K562 (cell line): ENCODE measurements at regions not wholly inside any gene's neighbourhood (a gene's known extent, or its start where the extent isn't known, plus 50 kb on each side); places are given as distances from the start of the nearest gene placed in this dataset.

Experiments used
- ATAC-seq: fragments of 200-7000 bp; cut with Tn5 transposase; 3 replicates; pipeline ENCODE4 v1.9.1; 2020; ENCODE audit warnings: moderate library complexity
- BruUV-seq: library from RNA; stranded (reverse); fragments of 400-500 nt; replicated peaks from 2 replicates; lab custom pipeline; 2021; lab: Mats Ljungman, UMichigan
- CTCF ChIA-PET: fragments of 300-600 bp; formaldehyde crosslinking; extraction: SDS; loops from one replicate; lab custom pipeline; 2021; ENCODE audit warnings: low intra/inter-chr PET ratio; lab: Yijun Ruan, JAX
- POLR2A ChIA-PET: fragments of 300-600, 350-650 bp; sonication (Branson Sonifier 250); formaldehyde crosslinking; extraction: SDS; loops from one replicate; lab custom pipeline; 2021; ENCODE audit warnings: antibody characterized with exemption, inconsistent platforms; lab: Yijun Ruan, JAX
- DNase-seq, 4 experiments: peaks; one replicate each; pipeline versions ENCODE4 v3.0.0 to v3.0.0-alpha.2; 2011 to 2018; ENCODE audit warnings: low spot score in 3 of 4, mixed read lengths in 3 of 4; ENCODE audit errors: extremely low read depth in 1 of 4
- FAIRE-seq: peaks from 2 replicates; lab custom pipeline; 2011; peaks lifted over from hg19 to GRCh38; lab: Jason Lieb, UNC
- H2AFZ ChIP-seq: 2 replicates; pipeline ENCODE4 v1.6.0; 2011; ENCODE audit warnings: low read depth, low read length, control low read depth, inconsistent platforms
- H3K27ac ChIP-seq: fragments of 200-600 bp; 3 replicates; pipeline ENCODE4 v1.8.0; 2011; ENCODE audit warnings: low read depth, mild to moderate bottlenecking, control low read depth, inconsistent platforms, low read length, moderate library complexity, mixed read lengths; ENCODE audit errors: extremely low read depth
- H3K27me3 ChIP-seq, 2 experiments: fragments of 300-600 bp in 1 of 2; 2 replicates in 1 of 2; 3 replicates in 1 of 2; pipeline versions ENCODE4 v1.6.0 to v1.8.0; 2011; ENCODE audit warnings: inconsistent platforms in 2 of 2, low read length in 2 of 2, mild to moderate bottlenecking in 1 of 2, mixed read lengths in 1 of 2, moderate library complexity in 1 of 2; ENCODE audit not compliant: control insufficient read depth in 2 of 2, insufficient read depth in 2 of 2
- H3K36me3 ChIP-seq: fragments of 300-600 bp; 3 replicates; pipeline ENCODE4 v1.8.0; 2011; ENCODE audit warnings: mild to moderate bottlenecking, low read length, inconsistent platforms; ENCODE audit not compliant: control insufficient read depth, insufficient read depth
- H3K4me1 ChIP-seq, 2 experiments: fragments of 200-600 bp in 1 of 2; replicated peaks in 1 of 2; 2 replicates in 1 of 2; 3 replicates in 1 of 2; pipeline versions ENCODE4 v1.5.1 to v1.8.0; 2011; ENCODE audit warnings: inconsistent platforms in 2 of 2, low read length in 2 of 2, mild to moderate bottlenecking in 1 of 2, mixed read lengths in 1 of 2, moderate library complexity in 1 of 2; ENCODE audit not compliant: control insufficient read depth in 2 of 2, insufficient read depth in 2 of 2
- H3K4me2 ChIP-seq: 2 replicates; pipeline ENCODE4 v1.6.1; 2011; ENCODE audit warnings: low read length, control low read depth, inconsistent platforms, mixed read lengths; ENCODE audit not compliant: insufficient read depth
- H3K4me3 ChIP-seq: fragments of 200-600 bp; sonication (generic), shearing (Covaris generic); 2 replicates; pipeline ENCODE4 v1.5.1; 2016; ENCODE audit warnings: control low read depth, inconsistent platforms
- H3K79me2 ChIP-seq: fragments of 200-600 bp; 3 replicates; pipeline ENCODE4 v1.8.0; 2011; ENCODE audit warnings: low read length, inconsistent platforms; ENCODE audit not compliant: control insufficient read depth, insufficient read depth
- H3K9ac ChIP-seq, 2 experiments: 2 replicates each; pipeline versions ENCODE4 v1.6.0 to v1.6.1; 2011; ENCODE audit warnings: low read depth in 2 of 2, low read length in 2 of 2, control low read depth in 1 of 2, inconsistent platforms in 1 of 2, mild to moderate bottlenecking in 1 of 2, mixed read lengths in 1 of 2; ENCODE audit not compliant: insufficient read depth in 1 of 2
- H3K9me1 ChIP-seq: one replicate; pipeline ENCODE4 v1.6.0; 2011; ENCODE audit warnings: inconsistent platforms, mild to moderate bottlenecking, low read length, moderate library complexity; ENCODE audit not compliant: control insufficient read depth, insufficient read depth
- H3K9me3 ChIP-seq: replicated peaks from 2 replicates; pipeline ENCODE4 v1.5.1; 2011; ENCODE audit warnings: low read depth, low read length, inconsistent platforms; ENCODE audit not compliant: control insufficient read depth, insufficient read depth
- H4K20me1 ChIP-seq: replicated peaks from 2 replicates; pipeline ENCODE4 v1.6.1; 2011; ENCODE audit warnings: low read length, inconsistent platforms, mixed read lengths; ENCODE audit not compliant: control insufficient read depth, insufficient read depth
- BRD4 ChIP-seq: fragments of 200-600 bp; sonication (generic); IDR thresholded peaks from 2 replicates; pipeline ENCODE4 v1.6.1; 2017; ENCODE audit warnings: inconsistent platforms
- FOXP1 ChIP-seq: sonication (generic); formaldehyde crosslinking; IDR thresholded peaks from 2 replicates; pipeline ENCODE4 v1.8.0; 2022; ENCODE audit warnings: mild to moderate bottlenecking, missing genetic modification reagents
- GABPB1 ChIP-seq: sonication (generic); formaldehyde crosslinking; IDR thresholded peaks from 2 replicates; pipeline ENCODE4 v1.8.0; 2022; ENCODE audit warnings: mild to moderate bottlenecking, missing genetic modification reagents
- GATAD2B ChIP-seq: fragments of 450-650 bp; IDR thresholded peaks from 2 replicates; pipeline ENCODE4 v1.6.1; 2017; ENCODE audit warnings: mild to moderate bottlenecking, borderline replicate concordance
- JUN ChIP-seq, 2 experiments: sonication (generic) in 1 of 2; formaldehyde crosslinking in 1 of 2; IDR thresholded peaks; 2 replicates each; pipeline versions ENCODE4 v1.6.1 to v1.8.0; 2012 to 2022; ENCODE audit warnings: borderline replicate concordance in 2 of 2, mild to moderate bottlenecking in 2 of 2, improper control_type of control experiment in 1 of 2, low read depth in 1 of 2, low read length in 1 of 2, missing genetic modification reagents in 1 of 2
- MBD2 ChIP-seq: sonication (generic); IDR thresholded peaks from 2 replicates; pipeline ENCODE4 v1.6.1; 2016; ENCODE audit warnings: low read depth, borderline replicate concordance
- MCM3 ChIP-seq: fragments of 450-650 bp; IDR thresholded peaks from 2 replicates; pipeline ENCODE4 v1.6.1; 2016
- NFIC ChIP-seq: fragments of 450-650 bp; IDR thresholded peaks from 2 replicates; pipeline ENCODE4 v1.6.1; 2017; ENCODE audit warnings: mild to moderate bottlenecking, inconsistent platforms
- SRSF1 ChIP-seq: fragments of 200-400 bp; formaldehyde crosslinking; IDR thresholded peaks from 2 replicates; pipeline ENCODE4 v1.6.1; 2017; ENCODE audit warnings: mild to moderate bottlenecking, low read depth, low read length, moderate library complexity
- SRSF9 ChIP-seq: fragments of 200-400 bp; formaldehyde crosslinking; IDR thresholded peaks from 2 replicates; pipeline ENCODE4 v1.6.1; 2017; ENCODE audit warnings: low read depth, low read length, borderline replicate concordance
- STAG1 ChIP-seq: sonication (generic); formaldehyde crosslinking; IDR thresholded peaks from 2 replicates; pipeline ENCODE4 v1.5.0; 2020; ENCODE audit warnings: missing genetic modification reagents, borderline replicate concordance
- YBX1 ChIP-seq: fragments of 450-650 bp; IDR thresholded peaks from 2 replicates; pipeline ENCODE4 v1.7.1; 2016; ENCODE audit warnings: mild to moderate bottlenecking
- ZNF146 ChIP-seq: IDR thresholded peaks from one replicate; pipeline ENCODE4 v1.6.1; 2018; ENCODE audit warnings: missing compliant biosample characterization; ENCODE audit not compliant: unreplicated experiment
- ZNF316 ChIP-seq: fragments of 450-650 bp; IDR thresholded peaks from 2 replicates; pipeline ENCODE4 v1.6.1; 2016
- WGBS: fragments of 100-300 bp; shearing (Covaris generic); methylation state at CpG from one replicate; pipeline ENCODE4 v1.1.6; 2016; ENCODE audit warnings: low coverage, mixed read lengths; ENCODE audit not compliant: insufficient coverage; ENCODE audit errors: missing lambda C conversion rate; 5-methylcytosine and 5-hydroxymethylcytosine counted together
- in situ Hi-C: fragments of 300-500 bp; cut with MboI; formaldehyde crosslinking; loops from 4 replicates; pipeline ENCODE4 v1.15.0; 2018; ENCODE audit warnings: inconsistent platforms, mixed read lengths
- intact Hi-C: fragments of 100-400 bp; cut with micrococcal nuclease; formaldehyde crosslinking; loops from 2 replicates; pipeline ENCODE4 v1.14.2; 2022
- TF ChIP-seq, protein P1 (sequence below), 2 experiments: IDR thresholded peaks; 2 replicates each; pipeline ENCODE4 v1.6.1; 2011; ENCODE audit warnings: borderline replicate concordance in 1 of 2, control low read depth in 1 of 2, low read depth in 1 of 2, low read length in 1 of 2, mild to moderate bottlenecking in 1 of 2, mixed read lengths in 1 of 2, moderate library complexity in 1 of 2; ENCODE audit not compliant: insufficient read depth in 1 of 2, insufficient read length in 1 of 2, poor library complexity in 1 of 2, severe bottlenecking in 1 of 2; ENCODE audit errors: extremely low read depth in 1 of 2
- TF ChIP-seq, protein P2 (sequence below): sonication (generic); formaldehyde crosslinking; IDR thresholded peaks from 2 replicates; pipeline ENCODE4 v1.8.0; 2022; ENCODE audit warnings: mild to moderate bottlenecking, missing genetic modification reagents

DNA sequence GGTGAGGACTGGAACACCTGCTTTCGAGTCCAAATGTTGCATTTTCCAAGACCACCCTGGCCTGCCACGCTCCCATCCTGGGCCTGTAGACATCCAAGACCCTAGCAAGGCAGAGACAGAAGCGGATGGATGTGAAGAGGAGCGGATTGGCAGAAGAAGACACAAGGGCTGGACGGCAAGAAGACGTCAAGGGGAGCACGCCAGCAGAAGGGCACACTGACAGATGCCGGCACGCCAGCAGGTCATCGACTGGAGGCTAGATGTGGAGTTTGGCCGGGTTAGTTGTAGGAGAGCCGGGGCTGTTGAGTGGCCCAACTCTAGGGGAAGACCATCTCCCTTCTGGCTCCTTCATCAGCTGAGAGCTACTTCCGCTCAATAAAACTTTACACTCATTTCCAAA, 251.6 kb downstream of the ZWINT start:
- ATAC-seq = no peak
- no peaks in the 10 kb centered on the region for H3K36me3 ChIP-seq
- no peak overlapping the region for H3K27ac ChIP-seq
- under 1% methylated on average over 13 of the region's 13 CpGs for WGBS
- intact Hi-C loops (no loop called here), in situ Hi-C loops (no loop called here)
- H4K20me1 ChIP-seq = no peaks in the 10 kb centered on the region
- TF ChIP-seq NFIC (no peak), SRSF9 (no peak)
- TF ChIP-seq, protein P1, sequence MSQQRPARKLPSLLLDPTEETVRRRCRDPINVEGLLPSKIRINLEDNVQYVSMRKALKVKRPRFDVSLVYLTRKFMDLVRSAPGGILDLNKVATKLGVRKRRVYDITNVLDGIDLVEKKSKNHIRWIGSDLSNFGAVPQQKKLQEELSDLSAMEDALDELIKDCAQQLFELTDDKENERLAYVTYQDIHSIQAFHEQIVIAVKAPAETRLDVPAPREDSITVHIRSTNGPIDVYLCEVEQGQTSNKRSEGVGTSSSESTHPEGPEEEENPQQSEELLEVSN (IDR thresholded peaks at IDR 0.05; ENCODE audit: borderline replicate concordance in 1 of 2, extremely low read depth in 1 of 2, insufficient read depth in 1 of 2, insufficient read length in 1 of 2, low read depth in 1 of 2, low read length in 1 of 2, poor library complexity in 1 of 2, severe bottlenecking in 1 of 2) = no peak
- H3K4me3 ChIP-seq = no peak overlapping the region
- ChIA-PET POLR2A (no interaction called here), CTCF (no interaction called here)
- no peak overlapping the region for H2AFZ ChIP-seq
- H3K9me1 ChIP-seq = no peaks in the 10 kb centered on the region
- no peak overlapping the region for H3K4me2 ChIP-seq
- no peak overlapping the region for H3K9ac ChIP-seq
- peaks cover 2% of the 10 kb centered on the region; the same call in 1 of the 2 replicates for H3K9me3 ChIP-seq
- no peak for FAIRE-seq
- no peaks in the 10 kb centered on the region for H3K4me1 ChIP-seq
- no TSS peak for BruUV-seq
- no peaks in the 10 kb centered on the region for H3K27me3 ChIP-seq
- H3K79me2 ChIP-seq = no peaks in the 10 kb centered on the region
- DNase-seq = no peak

DNA sequence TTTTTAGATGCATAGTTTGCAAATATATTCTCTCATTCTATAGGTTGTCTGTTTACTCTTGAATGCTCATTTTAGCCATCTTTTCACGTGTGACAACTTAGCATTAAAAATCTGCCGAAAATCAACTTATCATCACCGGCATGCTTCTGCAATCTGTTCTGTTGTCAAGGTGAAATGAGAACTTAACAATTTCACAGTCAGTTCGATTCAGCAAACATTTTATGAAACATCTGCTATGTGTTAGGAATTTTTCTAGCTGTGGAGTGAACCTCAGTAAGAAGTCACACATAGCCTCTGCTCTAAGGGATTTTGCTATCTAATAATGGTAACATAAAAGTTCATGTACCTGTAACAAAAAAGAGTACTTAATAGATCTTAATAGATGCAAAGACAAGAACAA, 256.1 kb downstream of the ZWINT start:
- CTCF ChIA-PET = no interaction called here
- WGBS = 0% methylated on average over 4 of the region's 4 CpGs
- H4K20me1 ChIP-seq = no peaks in the 10 kb centered on the region
- no peaks in the 10 kb centered on the region for H3K27me3 ChIP-seq
- DNase-seq (no peak), ATAC-seq (no peak), FAIRE-seq (no peak)
- intact Hi-C loops = no loop called here
- H3K4me2 ChIP-seq = no peak overlapping the region
- H2AFZ ChIP-seq = no peak overlapping the region
- no peaks in the 10 kb centered on the region for H3K79me2 ChIP-seq
- no peaks in the 10 kb centered on the region for H3K4me1 ChIP-seq
- no peak overlapping the region for H3K4me3 ChIP-seq
- POLR2A ChIA-PET = no interaction called here
- no TSS peak for BruUV-seq
- peaks cover 2% of the 10 kb centered on the region; the same call in 1 of the 2 replicates for H3K9me3 ChIP-seq
- no peaks in the 10 kb centered on the region for H3K9me1 ChIP-seq
- in situ Hi-C loops = no loop called here
- no peaks in the 10 kb centered on the region for H3K36me3 ChIP-seq
- H3K27ac ChIP-seq = no peak overlapping the region
- H3K9ac ChIP-seq = no peak overlapping the region
- TF ChIP-seq MBD2 (no peak), JUN (IDR thresholded peaks at IDR 0.05; ENCODE audit: borderline replicate concordance, low read depth, low read length) (no peak), JUN (CRISPR knock-in tag; IDR thresholded peaks at IDR 0.05; ENCODE audit: borderline replicate concordance) (no peak), FOXP1 (CRISPR knock-in tag) (no peak), BRD4 (no peak), SRSF1 (no peak), STAG1 (no peak), GABPB1 (no peak), YBX1 (no peak), ZNF316 (no peak), ZNF146 (no peak), GATAD2B (no peak), MCM3 (no peak)
- TF ChIP-seq, protein P2, sequence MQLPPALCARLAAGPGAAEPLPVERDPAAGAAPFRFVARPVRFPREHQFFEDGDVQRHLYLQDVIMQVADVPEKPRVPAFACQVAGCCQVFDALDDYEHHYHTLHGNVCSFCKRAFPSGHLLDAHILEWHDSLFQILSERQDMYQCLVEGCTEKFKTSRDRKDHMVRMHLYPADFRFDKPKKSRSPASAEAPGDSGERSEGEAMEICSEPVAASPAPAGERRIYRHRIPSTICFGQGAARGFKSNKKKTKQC = no peak
